ENCODE measurements at regions not wholly inside any gene's neighbourhood (a gene's known extent, or its start where the extent isn't known, plus 50 kb on each side); places are given as distances from the start of the nearest gene placed in this dataset.
"Not testable (repeated sequence)": the region's sequence is repeated elsewhere in the genome, so short reads cannot be mapped to it uniquely, and the experiment has no call there.

- no peak overlapping the region for H3K27ac ChIP-seq
- no peak for TF ChIP-seq ZFX (IDR thresholded peaks at IDR 0.05; ENCODE audit: borderline replicate concordance)
- no peak for TF ChIP-seq CTCF (IDR thresholded peaks at IDR 0.05)
Measured at GRCh38 chr2:186962085-186962747, 113.2 kb upstream of the ZSWIM2 start.

- H3K27ac ChIP-seq: not testable (repeated sequence)
Measured at GRCh38 chr2:186960241-186960640, 111.3 kb upstream of the ZSWIM2 start.

GRCh38 chr2:186959486-186959885, 110.5 kb upstream of the ZSWIM2 start:
- no peak overlapping the region for H3K27ac ChIP-seq
- TF ChIP-seq ZFX (IDR thresholded peaks at IDR 0.05; ENCODE audit: borderline replicate concordance) (no peak), CTCF (IDR thresholded peaks at IDR 0.05) (no peak)

- H3K27ac ChIP-seq: no peak overlapping the region
- TF ChIP-seq ZFX (IDR thresholded peaks at IDR 0.05; ENCODE audit: borderline replicate concordance) (no peak), CTCF (IDR thresholded peaks at IDR 0.05) (no peak)
Measured at GRCh38 chr2:186950694-186951093, 101.7 kb upstream of the ZSWIM2 start.

- no peak for TF ChIP-seq CTCF (IDR thresholded peaks at IDR 0.05)
- no peak for TF ChIP-seq ZFX (IDR thresholded peaks at IDR 0.05; ENCODE audit: borderline replicate concordance)
- H3K27ac ChIP-seq: no peak overlapping the region
Measured at GRCh38 chr2:186949726-186950256, 100.8 kb upstream of the ZSWIM2 start.

- TF ChIP-seq ZFX (IDR thresholded peaks at IDR 0.05; ENCODE audit: borderline replicate concordance) (no peak), CTCF (IDR thresholded peaks at IDR 0.05) (no peak)
Measured at GRCh38 chr2:186947516-186947915, 98.5 kb upstream of the ZSWIM2 start.

GRCh38 chr2:186946896-186947467, 98.0 kb upstream of the ZSWIM2 start:
- no peak overlapping the region for H3K27ac ChIP-seq
- TF ChIP-seq CTCF (IDR thresholded peaks at IDR 0.05): no peak
- no peak for TF ChIP-seq ZFX (IDR thresholded peaks at IDR 0.05; ENCODE audit: borderline replicate concordance)

More at GRCh38 chr2:186947516-186947915, 98.5 kb upstream of the ZSWIM2 start:
- H3K27ac ChIP-seq: no peak overlapping the region
